Islet of Langerhans (tissue), 1 donor: ENCODE measurements at regions not wholly inside any gene's neighbourhood (a gene's known extent, or its start where the extent isn't known, plus 50 kb on each side); places are given as distances from the start of the nearest gene placed in this dataset.

Experiments used
- FAIRE-seq: peaks from one replicate; lab custom pipeline; 2011; peaks lifted over from hg19 to GRCh38; lab: Jason Lieb, UNC

GRCh38 chr22:49259839-49260615 is 567.6 kb downstream of the BRD1 start:
- no peak for FAIRE-seq

GRCh38 chr22:49258107-49259010 is 569.3 kb downstream of the BRD1 start:
- no peak for FAIRE-seq

- no peak for FAIRE-seq
These were observed 570.1 kb downstream of the BRD1 start for GRCh38 chr22:49257551-49257961.

- FAIRE-seq, result no peak
These were observed 571.8 kb downstream of the BRD1 start for GRCh38 chr22:49255741-49256318.

- FAIRE-seq, result no peak
These were observed 572.5 kb downstream of the BRD1 start for GRCh38 chr22:49255154-49255553.

GRCh38 chr22:49253656-49254055 is 574.0 kb downstream of the BRD1 start:
- no peak for FAIRE-seq

GRCh38 chr22:49251371-49251770 is 576.3 kb downstream of the BRD1 start:
- FAIRE-seq, result no peak

- FAIRE-seq, result no peak
These were observed 580.3 kb downstream of the BRD1 start for GRCh38 chr22:49247194-49247924.

- FAIRE-seq, result no peak
These were observed 582.9 kb downstream of the BRD1 start for GRCh38 chr22:49244466-49245420.

- no peak for FAIRE-seq
These were observed 583.7 kb downstream of the BRD1 start for GRCh38 chr22:49243965-49244364.

GRCh38 chr22:49243335-49243734 is 584.3 kb downstream of the BRD1 start:
- no peak for FAIRE-seq

- no peak for FAIRE-seq
These were observed 585.2 kb downstream of the BRD1 start for GRCh38 chr22:49242480-49242879.

GRCh38 chr22:49241174-49241851 is 586.4 kb downstream of the BRD1 start:
- no peak for FAIRE-seq

GRCh38 chr22:49240472-49240871 is 587.2 kb downstream of the BRD1 start:
- FAIRE-seq, result no peak

- FAIRE-seq, result no peak
These were observed 587.7 kb downstream of the BRD1 start for GRCh38 chr22:49240016-49240380.

- FAIRE-seq, result no peak
These were observed 588.2 kb downstream of the BRD1 start for GRCh38 chr22:49239264-49240015.

GRCh38 chr22:49238181-49239141 is 589.2 kb downstream of the BRD1 start:
- FAIRE-seq, result no peak

GRCh38 chr22:49237703-49238102 is 590.0 kb downstream of the BRD1 start:
- FAIRE-seq, result no peak

GRCh38 chr22:49237279-49237678 is 590.4 kb downstream of the BRD1 start:
- no peak for FAIRE-seq
